ENCODE measurements at regions not wholly inside any gene's neighbourhood (a gene's known extent, or its start where the extent isn't known, plus 50 kb on each side); places are given as distances from the start of the nearest gene placed in this dataset.

DNA sequence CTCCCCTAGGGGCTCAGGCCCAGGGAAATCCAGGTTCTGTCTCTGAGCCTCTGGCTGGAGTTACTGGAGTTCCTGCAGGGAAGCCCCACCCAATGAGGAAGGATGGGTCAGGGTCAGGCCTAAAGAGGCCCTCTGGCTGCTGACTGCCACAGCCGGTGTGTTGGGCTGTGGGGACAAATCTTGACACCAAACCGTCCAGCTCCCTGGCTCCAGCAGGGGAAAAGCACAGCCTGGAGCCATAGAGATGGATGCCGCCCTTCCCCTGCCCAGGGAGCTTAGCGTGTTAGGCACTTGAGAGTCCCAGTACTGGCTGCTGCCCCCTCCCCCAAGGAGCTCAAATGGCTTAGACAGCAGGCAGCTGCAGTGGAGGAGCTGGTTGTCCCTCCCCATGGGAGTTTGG, 321.3 kb upstream of the LCORL start:
- no peak for DNase-seq
- WGBS, 4 donors = 71 to 84% (median 79%) methylated on average over 4 of the region's 4 CpGs; no CpG with 5 or more reads in 1 of the 4 donors
- TF ChIP-seq POLR2A (IDR thresholded peaks at IDR 0.05) = no peak
- TF ChIP-seq, protein P1, sequence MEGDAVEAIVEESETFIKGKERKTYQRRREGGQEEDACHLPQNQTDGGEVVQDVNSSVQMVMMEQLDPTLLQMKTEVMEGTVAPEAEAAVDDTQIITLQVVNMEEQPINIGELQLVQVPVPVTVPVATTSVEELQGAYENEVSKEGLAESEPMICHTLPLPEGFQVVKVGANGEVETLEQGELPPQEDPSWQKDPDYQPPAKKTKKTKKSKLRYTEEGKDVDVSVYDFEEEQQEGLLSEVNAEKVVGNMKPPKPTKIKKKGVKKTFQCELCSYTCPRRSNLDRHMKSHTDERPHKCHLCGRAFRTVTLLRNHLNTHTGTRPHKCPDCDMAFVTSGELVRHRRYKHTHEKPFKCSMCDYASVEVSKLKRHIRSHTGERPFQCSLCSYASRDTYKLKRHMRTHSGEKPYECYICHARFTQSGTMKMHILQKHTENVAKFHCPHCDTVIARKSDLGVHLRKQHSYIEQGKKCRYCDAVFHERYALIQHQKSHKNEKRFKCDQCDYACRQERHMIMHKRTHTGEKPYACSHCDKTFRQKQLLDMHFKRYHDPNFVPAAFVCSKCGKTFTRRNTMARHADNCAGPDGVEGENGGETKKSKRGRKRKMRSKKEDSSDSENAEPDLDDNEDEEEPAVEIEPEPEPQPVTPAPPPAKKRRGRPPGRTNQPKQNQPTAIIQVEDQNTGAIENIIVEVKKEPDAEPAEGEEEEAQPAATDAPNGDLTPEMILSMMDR (IDR thresholded peaks at IDR 0.05) = no peak
- Histone ChIP-seq H3K27me3 (no peaks in the 10 kb centered on the region), H3K4me1 (no peaks in the 10 kb centered on the region), H3K36me3 (no peaks in the 10 kb centered on the region), H3K27ac (no peak overlapping the region), H3K4me3 (no peak overlapping the region), H3K9me3 (peaks cover 0 to 9% (median 0%) of the 10 kb centered on the region in 12 donors)
- intact Hi-C loops (cut with DNase I) = no loop called here
- no peak for ATAC-seq

DNA sequence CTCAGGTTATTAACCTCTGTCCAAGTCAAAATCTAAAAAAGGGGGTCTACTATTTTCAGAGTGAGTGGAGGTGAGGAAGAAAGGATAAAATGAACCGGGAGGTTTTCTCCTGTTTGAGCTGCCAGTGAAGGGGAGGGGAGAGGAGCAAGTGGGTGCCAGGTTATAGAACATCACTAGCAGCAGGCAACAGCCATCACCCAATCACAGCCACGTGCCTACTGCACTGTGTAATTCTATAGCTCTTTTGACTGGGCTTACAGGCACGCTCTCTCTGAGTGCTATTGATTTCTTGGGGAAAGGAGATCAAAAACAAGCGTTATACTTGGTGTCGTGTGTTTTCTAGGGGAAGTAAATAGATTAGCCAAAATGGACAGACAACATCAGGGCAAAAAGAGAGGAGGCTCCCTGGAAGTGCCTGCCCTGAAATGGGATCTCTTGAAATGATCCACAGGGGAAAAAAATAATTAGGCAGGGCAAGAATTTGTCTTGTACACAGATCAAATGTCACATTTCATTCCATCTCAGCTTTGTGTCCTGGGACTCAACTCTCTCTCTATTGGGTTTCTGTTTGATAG, 300.5 kb upstream of the LCORL start:
- TF ChIP-seq, protein P1 (IDR thresholded peaks at IDR 0.05) = no peak
- TF ChIP-seq POLR2A (IDR thresholded peaks at IDR 0.05) = no peak
- no peak for ATAC-seq
- no peak overlapping the region for H3K4me3 ChIP-seq
- H3K36me3 ChIP-seq = no peaks in the 10 kb centered on the region
- H3K9me3 ChIP-seq = no peaks in the 10 kb centered on the region
- no peak for DNase-seq
- 58 to 74% (median 65%) methylated on average over 5 of the region's 5 CpGs for WGBS, 4 donors
- peaks cover 0 to 10% (median 0%) of the 10 kb centered on the region in 12 donors for H3K4me1 ChIP-seq
- intact Hi-C loops (cut with DNase I) = no loop called here
- no peak overlapping the region for H3K27ac ChIP-seq
- no peaks in the 10 kb centered on the region for H3K27me3 ChIP-seq

DNA sequence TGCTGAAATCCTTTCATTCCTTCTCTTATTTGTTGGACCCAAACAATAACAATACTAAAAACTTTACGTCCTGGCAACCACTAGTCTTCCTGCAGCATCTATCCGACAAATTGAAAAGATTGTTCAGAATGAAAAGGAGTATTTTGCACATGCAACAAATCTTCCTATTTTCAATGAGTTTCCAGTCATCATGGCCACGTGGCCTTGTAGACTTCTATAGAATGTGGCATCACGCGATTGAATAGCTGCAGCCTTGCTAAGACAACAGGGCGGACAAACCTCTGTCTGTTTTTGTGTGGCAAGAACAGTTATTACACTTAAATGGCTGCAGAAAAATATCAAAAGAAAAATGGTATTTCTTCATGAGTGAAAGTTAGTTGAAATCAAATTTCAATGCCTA, 297.9 kb upstream of the LCORL start:
- no peak for DNase-seq
- peak overlapping the region in 4 of 12 donors; percentile 8 to 54 (median 33) for H3K27ac ChIP-seq
- intact Hi-C loops (cut with DNase I) = loop anchor here in 2 of 10 donors (5.0 to 10.0 kb wide), 2 partner anchors 245 to 247 kb away; no protein-coding TSS in a partner anchor
- no peak for ATAC-seq
- TF ChIP-seq, protein P1 (IDR thresholded peaks at IDR 0.05) = no peak
- TF ChIP-seq POLR2A (IDR thresholded peaks at IDR 0.05) = no peak
- peak overlapping the region in 9 of 12 donors; percentile 8 to 43 (median 20) for H3K4me3 ChIP-seq
- WGBS, 4 donors = 61 to 77% (median 72%) methylated on average over 6 of the region's 6 CpGs
- H3K36me3 ChIP-seq = no peaks in the 10 kb centered on the region
- H3K9me3 ChIP-seq = no peaks in the 10 kb centered on the region
- H3K4me1 ChIP-seq = peaks cover 0 to 10% (median 0%) of the 10 kb centered on the region in 12 donors
- no peaks in the 10 kb centered on the region for H3K27me3 ChIP-seq

DNA sequence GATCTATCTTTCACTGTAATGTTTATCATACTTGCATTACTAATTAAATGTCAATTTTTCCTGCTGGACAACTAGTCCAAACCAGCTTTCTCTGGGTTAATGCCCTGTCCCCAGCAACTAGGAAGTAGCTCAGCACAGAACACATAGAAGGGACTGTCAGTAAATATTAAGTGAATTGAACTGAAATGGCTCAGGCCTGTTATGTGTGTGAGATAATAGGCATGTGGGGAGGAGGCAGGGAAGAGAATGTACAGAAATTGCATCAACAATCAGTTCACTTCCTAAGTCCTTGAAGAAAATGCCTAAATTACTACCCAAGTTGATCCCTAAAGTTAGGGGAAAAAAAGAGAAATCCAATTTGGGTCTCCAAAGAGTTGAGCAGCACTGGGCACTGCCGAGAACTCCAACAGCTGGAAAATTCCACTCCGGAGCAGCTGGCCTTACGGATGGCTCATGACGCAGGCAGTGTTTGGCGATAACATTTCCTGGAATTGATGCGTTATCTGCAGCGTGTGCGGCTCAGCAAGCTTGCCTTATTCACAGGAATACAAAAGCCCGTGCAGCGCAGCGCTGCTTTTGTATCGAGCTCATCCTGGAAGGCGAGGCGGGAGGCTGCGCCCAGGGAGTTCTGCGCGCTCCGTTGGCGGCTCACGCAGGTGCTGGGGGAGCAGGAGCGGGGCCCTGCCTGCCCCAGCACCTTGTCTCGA, 297.3 kb upstream of the LCORL start:
- Histone ChIP-seq H3K4me1 (peaks cover 0 to 10% (median 0%) of the 10 kb centered on the region in 12 donors), H3K4me3 (peak overlapping the region in 9 of 12 donors; percentile 8 to 43 (median 20)), H3K27me3 (no peaks in the 10 kb centered on the region), H3K36me3 (no peaks in the 10 kb centered on the region), H3K27ac (peak overlapping the region in 5 of 12 donors; percentile 21 to 54 (median 27)), H3K9me3 (no peaks in the 10 kb centered on the region)
- TF ChIP-seq, protein P1 (IDR thresholded peaks at IDR 0.05) = no peak
- TF ChIP-seq POLR2A (IDR thresholded peaks at IDR 0.05) = no peak
- DNase-seq (peak; percentile 24 to 66 (median 40)), ATAC-seq (peak in 3 of 4 donors; percentile 68 to 93 (median 80))
- intact Hi-C loops (cut with DNase I) = loop anchor here in 2 of 10 donors (5.0 to 10.0 kb wide), 2 partner anchors 244 to 247 kb away; no protein-coding TSS in a partner anchor
- 7 to 40% (median 17%) methylated on average over 19 to 22 of the region's 22 CpGs for WGBS, 4 donors

All from heart left ventricle (tissue), 16 donors.